ENCODE measurements at regions not wholly inside any gene's neighbourhood (a gene's known extent, or its start where the extent isn't known, plus 50 kb on each side); places are given as distances from the start of the nearest gene placed in this dataset.

DNA sequence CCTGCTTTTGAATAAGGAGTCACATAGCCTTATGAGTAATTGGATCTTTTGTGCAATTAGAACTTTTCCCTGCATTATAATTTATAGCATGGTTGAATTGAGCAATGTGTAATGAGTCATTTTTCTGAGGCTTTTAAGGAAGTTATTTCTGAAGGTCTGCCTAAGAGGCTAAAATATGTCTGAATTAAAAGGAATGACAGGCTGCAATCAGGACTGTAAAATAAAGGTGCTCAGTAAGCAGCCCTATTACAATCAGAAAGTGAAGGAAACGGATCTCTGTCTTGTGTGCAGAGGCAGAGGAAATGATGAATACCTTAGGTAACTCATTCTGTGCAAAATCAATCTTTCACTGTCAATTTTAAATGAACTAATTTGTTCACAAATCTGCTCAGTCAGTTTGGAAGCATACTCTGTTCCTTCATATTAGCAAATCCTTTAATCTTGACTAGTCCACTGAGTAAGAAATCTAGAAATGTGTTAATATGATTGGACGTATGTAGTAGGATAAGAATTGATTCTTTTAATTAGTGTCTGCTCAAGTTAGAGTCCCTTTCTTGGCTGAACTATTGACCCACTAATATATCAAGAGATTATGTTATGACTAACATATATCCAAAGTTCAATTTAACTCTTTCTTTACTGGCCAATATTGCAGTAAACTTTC lies 290.1 kb downstream of the ZIC1 start:
- Histone ChIP-seq H3K4me3 (replicated peaks; ENCODE audit: insufficient read depth, low read length) (no peak overlapping the region), H3K27me3 (ENCODE audit: insufficient read depth, poor library complexity, severe bottlenecking) (no peaks in the 10 kb centered on the region), H3K27ac (replicated peaks) (no peak overlapping the region)
- DNase-seq (ENCODE audit: low read depth in 1 of 2, low spot score in 1 of 2), result no peak
- TF ChIP-seq REST (IDR thresholded peaks at IDR 0.05; ENCODE audit: insufficient replicate concordance, low read depth) (no peak), POLR2AphosphoS5 (IDR thresholded peaks at IDR 0.05; ENCODE audit: low read depth) (no peak), GABPA (IDR thresholded peaks at IDR 0.05; ENCODE audit: low read depth) (no peak), SPI1 (IDR thresholded peaks at IDR 0.05; ENCODE audit: borderline replicate concordance, low read depth) (no peak), CTCF (IDR thresholded peaks at IDR 0.05; ENCODE audit: insufficient read depth, low read length) (no peak)

DNA sequence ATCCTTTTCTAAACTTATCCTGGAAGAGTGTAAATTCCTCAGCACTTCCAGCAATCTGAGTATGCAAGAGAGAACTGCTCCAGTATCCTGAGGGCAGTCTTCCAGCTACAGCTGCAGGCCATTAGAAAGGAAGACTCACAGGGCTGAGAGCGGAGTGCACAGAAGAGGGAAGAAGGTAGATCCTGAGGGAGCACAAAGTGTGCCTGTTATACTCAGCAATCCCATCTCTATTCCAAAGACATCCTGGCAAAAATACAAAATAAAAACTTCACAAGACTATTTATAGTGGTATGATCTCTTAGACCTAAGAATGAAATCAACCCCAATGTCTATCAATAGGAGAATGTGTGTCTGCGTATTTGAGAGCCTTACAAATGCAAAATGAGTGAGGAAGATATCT lies 292.0 kb downstream of the ZIC1 start:
- TF ChIP-seq SPI1 (IDR thresholded peaks at IDR 0.05; ENCODE audit: borderline replicate concordance, low read depth) (no peak), REST (IDR thresholded peaks at IDR 0.05; ENCODE audit: insufficient replicate concordance, low read depth) (no peak), POLR2AphosphoS5 (IDR thresholded peaks at IDR 0.05; ENCODE audit: low read depth) (no peak), CTCF (IDR thresholded peaks at IDR 0.05; ENCODE audit: insufficient read depth, low read length) (no peak), GABPA (IDR thresholded peaks at IDR 0.05; ENCODE audit: low read depth) (no peak)
- no peak for DNase-seq (ENCODE audit: low read depth in 1 of 2, low spot score in 1 of 2)

GRCh38 chr3:147702509-147702908 lies 293.3 kb downstream of the ZIC1 start:
- no peak for TF ChIP-seq CTCF (IDR thresholded peaks at IDR 0.05; ENCODE audit: insufficient read depth, low read length)
- TF ChIP-seq REST (IDR thresholded peaks at IDR 0.05; ENCODE audit: insufficient replicate concordance, low read depth), result no peak
- TF ChIP-seq SPI1 (IDR thresholded peaks at IDR 0.05; ENCODE audit: borderline replicate concordance, low read depth), result no peak
- no peak for TF ChIP-seq POLR2AphosphoS5 (IDR thresholded peaks at IDR 0.05; ENCODE audit: low read depth)
- TF ChIP-seq GABPA (IDR thresholded peaks at IDR 0.05; ENCODE audit: low read depth), result no peak
- H3K4me3 ChIP-seq (replicated peaks; ENCODE audit: insufficient read depth, low read length), result no peak overlapping the region
- no peaks in the 10 kb centered on the region for H3K27me3 ChIP-seq (ENCODE audit: insufficient read depth, poor library complexity, severe bottlenecking)
- H3K27ac ChIP-seq (replicated peaks), result no peak overlapping the region
- DNase-seq (ENCODE audit: low read depth in 1 of 2, low spot score in 1 of 2), result no peak

More for the DNA sequence above, 292.0 kb downstream of the ZIC1 start:
- no peak overlapping the region for H3K27ac ChIP-seq (replicated peaks)
- H3K27me3 ChIP-seq (ENCODE audit: insufficient read depth, poor library complexity, severe bottlenecking), result no peaks in the 10 kb centered on the region
- no peak overlapping the region for H3K4me3 ChIP-seq (replicated peaks; ENCODE audit: insufficient read depth, low read length)

Measured in HL-60 (cell line).